WTC11 (cell line): ENCODE measurements at regions not wholly inside any gene's neighbourhood (a gene's known extent, or its start where the extent isn't known, plus 50 kb on each side); places are given as distances from the start of the nearest gene placed in this dataset.
"Not testable (repeated sequence)": the region's sequence is repeated elsewhere in the genome, so short reads cannot be mapped to it uniquely, and the experiment has no call there.

Source experiments
- ATAC-seq: fragments of 200-7000 bp; cut with Tn5 transposase; 2 replicates; pipeline ENCODE4 v1.10.0; 2021; ENCODE audit warnings: mild to moderate bottlenecking, moderate library complexity
- CTCF ChIA-PET: fragments of 300-600 bp; sonication (Branson Sonifier 250); formaldehyde crosslinking; loops from one replicate; lab custom pipeline; 2021; ENCODE audit warnings: antibody characterized with exemption; lab: Charles Lee
- POLR2A ChIA-PET: fragments of 350-600 bp; sonication (Branson Sonifier 250); formaldehyde crosslinking; loops from one replicate; lab custom pipeline; 2021; ENCODE audit warnings: antibody characterized with exemption; lab: Charles Lee
- DNase-seq: peaks from one replicate; pipeline ENCODE4 v3.0.0; 2021; ENCODE audit warnings: low spot score
- H3K27ac Mint-ChIP-seq: 2 replicates; pipeline ENCODE4 v1.8.0; 2021; ENCODE audit warnings: mixed read lengths
- H3K27me3 Mint-ChIP-seq: 2 replicates; pipeline ENCODE4 v1.8.0; 2021; ENCODE audit warnings: low read depth, mild to moderate bottlenecking, moderate library complexity, mixed read lengths
- H3K36me3 Mint-ChIP-seq: 2 replicates; pipeline ENCODE4 v1.8.0; 2021; ENCODE audit warnings: mixed read lengths
- H3K4me1 Mint-ChIP-seq: 2 replicates; pipeline ENCODE4 v1.8.0; 2022; ENCODE audit warnings: mixed read lengths
- H3K4me3 Mint-ChIP-seq: 2 replicates; pipeline ENCODE4 v1.8.0; 2021; ENCODE audit warnings: mild to moderate bottlenecking, moderate library complexity, mixed read lengths
- H3K9me3 Mint-ChIP-seq: 2 replicates; pipeline ENCODE4 v1.8.0; 2021; ENCODE audit warnings: mixed read lengths
- ATF1 ChIP-seq: sonication (generic); formaldehyde crosslinking; IDR thresholded peaks from 2 replicates; pipeline ENCODE4 v1.8.1; 2023; ENCODE audit warnings: mild to moderate bottlenecking, moderate library complexity, missing genetic modification reagents
- CBFB ChIP-seq: sonication (generic); formaldehyde crosslinking; IDR thresholded peaks from 2 replicates; pipeline ENCODE4 v1.8.1; 2022; ENCODE audit warnings: mild to moderate bottlenecking, low read depth, missing genetic modification reagents
- ELF4 ChIP-seq: sonication (generic); formaldehyde crosslinking; IDR thresholded peaks from 2 replicates; pipeline ENCODE4 v1.8.1; 2022; ENCODE audit warnings: low read depth, mild to moderate bottlenecking, moderate library complexity, missing genetic modification reagents
- ESRRA ChIP-seq: sonication (generic); formaldehyde crosslinking; IDR thresholded peaks from 2 replicates; pipeline ENCODE4 v1.8.1; 2022; ENCODE audit warnings: mild to moderate bottlenecking, missing genetic modification reagents, borderline replicate concordance
- FOXK1 ChIP-seq: sonication (generic); formaldehyde crosslinking; IDR thresholded peaks from 2 replicates; pipeline ENCODE4 v1.8.0; 2022; ENCODE audit warnings: mild to moderate bottlenecking, moderate library complexity, missing genetic modification reagents
- IRF2 ChIP-seq: sonication (generic); formaldehyde crosslinking; IDR thresholded peaks from 2 replicates; pipeline ENCODE4 v1.8.0; 2022; ENCODE audit warnings: low read depth, missing genetic modification reagents, borderline replicate concordance
- JUN ChIP-seq: sonication (generic); formaldehyde crosslinking; IDR thresholded peaks from 2 replicates; pipeline ENCODE4 v1.8.0; 2023; ENCODE audit warnings: mild to moderate bottlenecking, missing genetic modification reagents
- PRRX2 ChIP-seq: fragments of 250-450 bp; sonication (Bioruptor Pico); IDR thresholded peaks from 2 replicates; pipeline ENCODE4 v1.8.0; 2021; ENCODE audit warnings: mild to moderate bottlenecking
- SMAD3 ChIP-seq: sonication (generic); formaldehyde crosslinking; IDR thresholded peaks from 2 replicates; pipeline ENCODE4 v1.8.0; 2022; ENCODE audit warnings: missing genetic modification reagents, mild to moderate bottlenecking, borderline replicate concordance
- SP1 ChIP-seq: sonication (generic); formaldehyde crosslinking; conservative IDR thresholded peaks from 2 replicates; pipeline ENCODE4 v1.8.1; 2022; ENCODE audit warnings: missing genetic modification reagents
- TCF7 ChIP-seq: sonication (generic); formaldehyde crosslinking; IDR thresholded peaks from 2 replicates; pipeline ENCODE4 v1.8.0; 2022; ENCODE audit warnings: mild to moderate bottlenecking, low read depth, missing genetic modification reagents, moderate library complexity
- ZNF232 ChIP-seq: sonication (generic); formaldehyde crosslinking; IDR thresholded peaks from 2 replicates; pipeline ENCODE4 v1.8.0; 2022; ENCODE audit warnings: mild to moderate bottlenecking, missing genetic modification reagents
- ZNF396 ChIP-seq: fragments of 250-450 bp; sonication (Bioruptor Pico); IDR thresholded peaks from 2 replicates; pipeline ENCODE4 v1.8.0; 2021; ENCODE audit warnings: mild to moderate bottlenecking, moderate library complexity, borderline replicate concordance
- ZNF671 ChIP-seq: fragments of 250-450 bp; sonication (Bioruptor Pico); IDR thresholded peaks from 2 replicates; pipeline ENCODE4 v1.8.0; 2021; ENCODE audit warnings: mild to moderate bottlenecking
- TF ChIP-seq, protein P1 (sequence below): fragments of 250-450 bp; sonication (Bioruptor Pico); IDR thresholded peaks from 2 replicates; pipeline ENCODE4 v2.1.2; 2022; ENCODE audit warnings: mild to moderate bottlenecking, moderate library complexity
- TF ChIP-seq, protein P2 (sequence below): fragments of 250-450 bp; sonication (Bioruptor Pico); IDR thresholded peaks from 2 replicates; pipeline ENCODE4 v1.9.0; 2021; ENCODE audit warnings: mild to moderate bottlenecking, borderline replicate concordance
- TF ChIP-seq, protein P3 (sequence below): sonication (generic); formaldehyde crosslinking; IDR thresholded peaks from 2 replicates; pipeline ENCODE4 v1.8.1; 2023; ENCODE audit warnings: mild to moderate bottlenecking, missing genetic modification reagents
- TF ChIP-seq, protein P4 (sequence below): sonication (generic); formaldehyde crosslinking; IDR thresholded peaks from 2 replicates; pipeline ENCODE4 v1.8.1; 2023; ENCODE audit warnings: mild to moderate bottlenecking, missing genetic modification reagents

DNA sequence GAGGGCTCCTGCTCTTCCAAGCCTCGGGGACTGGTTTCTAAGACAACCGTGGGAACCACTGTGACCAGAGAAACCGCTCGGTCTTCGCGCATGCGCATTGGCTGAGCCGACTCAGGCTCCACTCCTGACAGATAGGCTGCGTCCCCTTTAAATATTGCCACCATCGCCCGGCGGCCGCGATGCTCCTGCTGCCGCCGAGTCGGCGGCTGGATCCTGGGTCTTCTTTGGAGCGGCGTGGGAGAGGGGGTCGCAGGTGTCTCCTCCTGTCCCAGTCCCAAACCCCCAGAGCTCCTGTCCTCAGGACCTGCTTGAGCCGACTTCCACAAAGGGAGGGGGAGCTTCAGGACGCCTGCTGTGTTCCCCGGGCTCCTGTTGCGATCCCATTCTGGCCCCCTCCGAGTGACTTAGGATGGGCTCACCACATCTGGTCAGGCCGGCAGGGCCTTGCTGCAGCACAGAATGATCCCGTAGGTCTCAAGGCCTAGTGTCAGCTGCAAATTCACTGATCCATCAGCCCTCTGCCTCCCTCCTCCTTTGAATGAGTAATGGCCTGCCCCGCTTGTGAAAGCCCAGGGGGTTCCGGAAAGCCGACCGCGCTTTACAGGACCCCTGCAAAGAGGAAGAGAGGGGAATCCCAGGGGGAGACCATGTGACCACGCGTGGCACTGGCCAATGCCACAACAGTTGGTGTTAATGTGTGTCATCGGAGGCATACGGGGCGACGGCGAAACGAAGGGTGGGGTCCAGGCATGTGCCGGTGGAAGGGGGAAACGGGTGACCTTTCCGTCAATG lies 683.2 kb upstream of the TPTE start (continued):
- TF ChIP-seq CBFB (CRISPR knock-in tag) (no peak), SP1 (CRISPR knock-in tag) (no peak), FOXK1 (CRISPR knock-in tag) (no peak), JUN (CRISPR knock-in tag) (no peak), ESRRA (CRISPR knock-in tag) (no peak), ZNF232 (CRISPR knock-in tag) (no peak), PRRX2 (CRISPR knock-in tag) (no peak), SMAD3 (CRISPR knock-in tag) (no peak)
- TF ChIP-seq, protein P1, sequence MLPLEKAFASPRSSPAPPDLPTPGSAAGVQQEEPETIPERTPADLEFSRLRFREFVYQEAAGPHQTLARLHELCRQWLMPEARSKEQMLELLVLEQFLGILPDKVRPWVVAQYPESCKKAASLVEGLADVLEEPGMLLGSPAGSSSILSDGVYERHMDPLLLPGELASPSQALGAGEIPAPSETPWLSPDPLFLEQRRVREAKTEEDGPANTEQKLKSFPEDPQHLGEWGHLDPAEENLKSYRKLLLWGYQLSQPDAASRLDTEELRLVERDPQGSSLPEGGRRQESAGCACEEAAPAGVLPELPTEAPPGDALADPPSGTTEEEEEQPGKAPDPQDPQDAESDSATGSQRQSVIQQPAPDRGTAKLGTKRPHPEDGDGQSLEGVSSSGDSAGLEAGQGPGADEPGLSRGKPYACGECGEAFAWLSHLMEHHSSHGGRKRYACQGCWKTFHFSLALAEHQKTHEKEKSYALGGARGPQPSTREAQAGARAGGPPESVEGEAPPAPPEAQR (CRISPR knock-in tag): no peak
- TF ChIP-seq, protein P2, sequence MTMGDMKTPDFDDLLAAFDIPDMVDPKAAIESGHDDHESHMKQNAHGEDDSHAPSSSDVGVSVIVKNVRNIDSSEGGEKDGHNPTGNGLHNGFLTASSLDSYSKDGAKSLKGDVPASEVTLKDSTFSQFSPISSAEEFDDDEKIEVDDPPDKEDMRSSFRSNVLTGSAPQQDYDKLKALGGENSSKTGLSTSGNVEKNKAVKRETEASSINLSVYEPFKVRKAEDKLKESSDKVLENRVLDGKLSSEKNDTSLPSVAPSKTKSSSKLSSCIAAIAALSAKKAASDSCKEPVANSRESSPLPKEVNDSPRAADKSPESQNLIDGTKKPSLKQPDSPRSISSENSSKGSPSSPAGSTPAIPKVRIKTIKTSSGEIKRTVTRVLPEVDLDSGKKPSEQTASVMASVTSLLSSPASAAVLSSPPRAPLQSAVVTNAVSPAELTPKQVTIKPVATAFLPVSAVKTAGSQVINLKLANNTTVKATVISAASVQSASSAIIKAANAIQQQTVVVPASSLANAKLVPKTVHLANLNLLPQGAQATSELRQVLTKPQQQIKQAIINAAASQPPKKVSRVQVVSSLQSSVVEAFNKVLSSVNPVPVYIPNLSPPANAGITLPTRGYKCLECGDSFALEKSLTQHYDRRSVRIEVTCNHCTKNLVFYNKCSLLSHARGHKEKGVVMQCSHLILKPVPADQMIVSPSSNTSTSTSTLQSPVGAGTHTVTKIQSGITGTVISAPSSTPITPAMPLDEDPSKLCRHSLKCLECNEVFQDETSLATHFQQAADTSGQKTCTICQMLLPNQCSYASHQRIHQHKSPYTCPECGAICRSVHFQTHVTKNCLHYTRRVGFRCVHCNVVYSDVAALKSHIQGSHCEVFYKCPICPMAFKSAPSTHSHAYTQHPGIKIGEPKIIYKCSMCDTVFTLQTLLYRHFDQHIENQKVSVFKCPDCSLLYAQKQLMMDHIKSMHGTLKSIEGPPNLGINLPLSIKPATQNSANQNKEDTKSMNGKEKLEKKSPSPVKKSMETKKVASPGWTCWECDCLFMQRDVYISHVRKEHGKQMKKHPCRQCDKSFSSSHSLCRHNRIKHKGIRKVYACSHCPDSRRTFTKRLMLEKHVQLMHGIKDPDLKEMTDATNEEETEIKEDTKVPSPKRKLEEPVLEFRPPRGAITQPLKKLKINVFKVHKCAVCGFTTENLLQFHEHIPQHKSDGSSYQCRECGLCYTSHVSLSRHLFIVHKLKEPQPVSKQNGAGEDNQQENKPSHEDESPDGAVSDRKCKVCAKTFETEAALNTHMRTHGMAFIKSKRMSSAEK (CRISPR knock-in tag): no peak

DNA sequence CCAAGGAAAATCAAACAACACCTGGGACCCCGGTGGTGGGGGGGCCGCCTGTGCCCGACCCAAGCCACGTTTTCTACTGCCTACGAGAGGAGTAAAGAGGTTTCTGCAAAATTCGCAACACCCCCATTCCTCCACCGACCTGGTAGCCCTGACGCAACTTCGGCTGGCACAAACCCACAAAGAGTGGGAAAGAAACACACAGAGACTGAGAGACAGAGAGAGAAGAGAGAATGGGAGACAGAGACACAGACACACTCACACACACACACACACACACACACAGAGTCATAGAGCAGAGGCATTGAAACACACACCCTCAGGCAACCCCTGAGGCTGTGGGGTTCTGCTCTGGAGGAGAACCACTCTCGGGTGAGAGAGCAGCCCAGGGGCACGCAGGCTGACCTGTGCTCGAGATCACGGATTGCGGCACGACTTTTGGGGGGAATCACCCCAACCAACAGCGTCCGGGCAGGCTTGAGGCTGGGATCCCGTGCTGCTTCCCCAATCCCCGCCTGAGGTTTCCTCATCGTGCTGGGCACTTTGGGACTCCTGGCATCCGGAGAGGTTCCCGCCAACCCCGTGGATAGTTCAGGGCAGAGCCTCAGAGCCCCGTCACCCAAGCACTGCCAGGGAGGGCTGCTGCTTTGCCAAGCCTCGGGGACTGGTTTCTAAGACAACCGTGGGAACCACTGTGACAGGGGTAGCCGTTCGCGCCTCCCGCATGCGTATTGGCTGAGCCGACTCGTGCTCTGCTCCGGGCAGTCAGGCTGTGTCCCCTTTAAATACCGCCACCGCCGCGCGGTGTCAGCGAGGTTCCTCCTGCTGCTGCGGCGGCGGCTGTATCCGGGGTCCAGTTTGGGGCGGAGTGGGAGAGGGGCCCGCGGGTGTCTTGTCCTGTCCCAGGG lies 682.4 kb upstream of the TPTE start:
- no peaks in the 10 kb centered on the region for H3K4me1 Mint-ChIP-seq
- peaks cover 57% of the 10 kb centered on the region for H3K9me3 Mint-ChIP-seq
- TF ChIP-seq ZNF671 (CRISPR knock-in tag) (no peak), ATF1 (no peak), IRF2 (CRISPR knock-in tag) (no peak), ZNF396 (CRISPR knock-in tag) (no peak), TCF7 (no peak), ELF4 (CRISPR knock-in tag) (no peak)
- TF ChIP-seq, protein P3, sequence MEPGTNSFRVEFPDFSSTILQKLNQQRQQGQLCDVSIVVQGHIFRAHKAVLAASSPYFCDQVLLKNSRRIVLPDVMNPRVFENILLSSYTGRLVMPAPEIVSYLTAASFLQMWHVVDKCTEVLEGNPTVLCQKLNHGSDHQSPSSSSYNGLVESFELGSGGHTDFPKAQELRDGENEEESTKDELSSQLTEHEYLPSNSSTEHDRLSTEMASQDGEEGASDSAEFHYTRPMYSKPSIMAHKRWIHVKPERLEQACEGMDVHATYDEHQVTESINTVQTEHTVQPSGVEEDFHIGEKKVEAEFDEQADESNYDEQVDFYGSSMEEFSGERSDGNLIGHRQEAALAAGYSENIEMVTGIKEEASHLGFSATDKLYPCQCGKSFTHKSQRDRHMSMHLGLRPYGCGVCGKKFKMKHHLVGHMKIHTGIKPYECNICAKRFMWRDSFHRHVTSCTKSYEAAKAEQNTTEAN (CRISPR knock-in tag): no peak
- TF ChIP-seq, protein P4, sequence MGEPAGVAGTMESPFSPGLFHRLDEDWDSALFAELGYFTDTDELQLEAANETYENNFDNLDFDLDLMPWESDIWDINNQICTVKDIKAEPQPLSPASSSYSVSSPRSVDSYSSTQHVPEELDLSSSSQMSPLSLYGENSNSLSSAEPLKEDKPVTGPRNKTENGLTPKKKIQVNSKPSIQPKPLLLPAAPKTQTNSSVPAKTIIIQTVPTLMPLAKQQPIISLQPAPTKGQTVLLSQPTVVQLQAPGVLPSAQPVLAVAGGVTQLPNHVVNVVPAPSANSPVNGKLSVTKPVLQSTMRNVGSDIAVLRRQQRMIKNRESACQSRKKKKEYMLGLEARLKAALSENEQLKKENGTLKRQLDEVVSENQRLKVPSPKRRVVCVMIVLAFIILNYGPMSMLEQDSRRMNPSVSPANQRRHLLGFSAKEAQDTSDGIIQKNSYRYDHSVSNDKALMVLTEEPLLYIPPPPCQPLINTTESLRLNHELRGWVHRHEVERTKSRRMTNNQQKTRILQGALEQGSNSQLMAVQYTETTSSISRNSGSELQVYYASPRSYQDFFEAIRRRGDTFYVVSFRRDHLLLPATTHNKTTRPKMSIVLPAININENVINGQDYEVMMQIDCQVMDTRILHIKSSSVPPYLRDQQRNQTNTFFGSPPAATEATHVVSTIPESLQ (CRISPR knock-in tag): no peak
- DNase-seq: no peak
- peaks cover 55% of the 10 kb centered on the region for H3K36me3 Mint-ChIP-seq
- ChIA-PET POLR2A (no interaction called here), CTCF (no interaction called here)
- no peak for ATAC-seq
- peaks cover 20% of the 10 kb centered on the region for H3K27me3 Mint-ChIP-seq
- H3K27ac Mint-ChIP-seq: no peak overlapping the region
- no peak overlapping the region for H3K4me3 Mint-ChIP-seq

DNA sequence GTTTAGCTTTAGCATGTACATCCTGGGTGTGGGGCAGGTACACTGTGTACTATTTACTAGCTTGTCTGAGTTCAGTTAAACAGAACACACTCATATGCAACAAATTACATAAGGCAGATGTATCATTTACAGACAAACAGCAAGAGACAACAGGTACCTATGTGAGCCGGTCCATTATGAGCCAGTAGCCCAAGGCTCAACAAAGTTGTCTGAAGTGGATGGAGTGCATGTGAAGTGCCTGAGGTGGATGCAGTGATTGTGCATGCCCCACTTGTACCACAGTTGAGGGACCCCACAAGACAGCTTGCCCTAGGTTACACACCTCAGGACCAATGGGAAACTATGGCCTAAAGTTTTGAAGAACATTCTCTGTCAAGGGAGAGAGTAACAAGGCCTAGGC lies 677.3 kb upstream of the TPTE start:
- H3K36me3 Mint-ChIP-seq: peaks cover 54% of the 10 kb centered on the region
- DNase-seq, CTCF ChIA-PET, H3K27ac Mint-ChIP-seq, H3K4me1 Mint-ChIP-seq, ATAC-seq, POLR2A ChIA-PET, H3K4me3 Mint-ChIP-seq: not testable (repeated sequence)
- H3K27me3 Mint-ChIP-seq: peaks cover 11% of the 10 kb centered on the region
- H3K9me3 Mint-ChIP-seq: peaks cover 60% of the 10 kb centered on the region

DNA sequence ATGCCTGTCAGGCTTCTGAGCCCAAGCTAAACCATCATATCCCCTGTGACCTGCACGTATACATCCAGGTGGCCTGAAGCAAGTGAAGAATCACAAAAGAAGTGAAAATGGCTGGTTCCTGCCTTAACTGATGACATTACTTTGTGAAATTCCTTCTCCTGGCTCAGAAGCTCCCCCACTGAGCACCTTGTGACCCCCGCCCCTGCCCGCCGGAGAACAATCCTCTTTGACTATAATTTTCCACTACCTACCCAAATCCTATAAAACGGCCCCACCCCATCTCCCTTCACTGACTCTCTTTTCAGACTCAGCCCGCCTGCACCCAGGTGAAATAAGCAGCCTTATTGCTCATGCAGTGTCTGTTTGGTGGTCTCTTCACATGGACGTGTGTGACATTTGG lies 673.9 kb upstream of the TPTE start:
- H3K4me1 Mint-ChIP-seq, ATAC-seq, H3K4me3 Mint-ChIP-seq, DNase-seq, CTCF ChIA-PET, H3K27me3 Mint-ChIP-seq, H3K27ac Mint-ChIP-seq, POLR2A ChIA-PET: not testable (repeated sequence)
- peaks cover 31% of the 10 kb centered on the region for H3K9me3 Mint-ChIP-seq
- peaks cover 28% of the 10 kb centered on the region for H3K36me3 Mint-ChIP-seq

DNA sequence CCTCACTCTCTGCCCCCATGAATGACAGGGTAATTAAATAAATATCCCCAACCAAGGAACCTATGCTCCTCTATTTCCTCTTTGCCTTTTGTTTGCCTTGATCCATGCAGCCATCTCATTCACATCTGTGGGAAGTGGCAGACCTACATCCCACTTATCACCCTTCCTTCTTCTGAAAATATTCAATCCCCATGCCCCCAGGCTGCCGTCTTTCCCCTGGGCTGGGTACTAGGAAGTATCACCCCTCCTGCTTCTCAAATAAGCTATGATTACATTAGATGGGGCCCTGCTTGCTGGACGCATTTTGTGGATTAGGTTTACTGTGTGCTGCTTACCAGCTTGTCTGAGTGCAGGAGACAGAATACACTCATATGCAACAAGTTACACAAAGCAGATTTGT lies 670.2 kb upstream of the TPTE start:
- Mint-ChIP-seq H3K9me3 (peaks cover 10% of the 10 kb centered on the region), H3K36me3 (peaks cover 14% of the 10 kb centered on the region)

More for the DNA sequence above, 670.2 kb upstream of the TPTE start:
- POLR2A ChIA-PET, H3K27me3 Mint-ChIP-seq, DNase-seq, ATAC-seq, H3K27ac Mint-ChIP-seq, CTCF ChIA-PET, H3K4me3 Mint-ChIP-seq, H3K4me1 Mint-ChIP-seq: not testable (repeated sequence)
